T-helper 1 cell (primary cell): ENCODE measurements at regions not wholly inside any gene's neighbourhood (a gene's known extent, or its start where the extent isn't known, plus 50 kb on each side); places are given as distances from the start of the nearest gene placed in this dataset.

Experiments used
- DNase-seq, 5 donors: peaks; one replicate each; pipeline ENCODE4 v3.0.0-alpha.2; 2012 to 2020

DNA sequence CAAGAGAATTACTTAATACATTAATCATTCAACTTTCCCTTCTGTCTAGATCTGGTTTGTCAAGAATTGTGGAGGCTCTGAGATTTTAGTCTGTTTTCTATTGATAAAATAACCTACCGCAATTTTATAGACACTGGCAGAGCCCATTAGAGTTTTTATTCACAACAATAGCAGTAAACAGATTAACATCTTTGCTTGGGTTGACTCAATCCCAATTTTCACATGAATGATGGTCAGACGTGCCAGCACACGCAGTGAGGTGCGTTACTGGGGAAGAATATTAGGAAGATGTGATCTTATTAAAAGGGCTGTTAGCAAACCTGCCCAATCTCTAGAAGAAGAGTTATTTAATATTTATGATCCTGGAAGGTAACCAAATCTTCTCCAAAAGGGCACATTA, 736.6 kb downstream of the MRPL39 start:
- DNase-seq = no peak

DNA sequence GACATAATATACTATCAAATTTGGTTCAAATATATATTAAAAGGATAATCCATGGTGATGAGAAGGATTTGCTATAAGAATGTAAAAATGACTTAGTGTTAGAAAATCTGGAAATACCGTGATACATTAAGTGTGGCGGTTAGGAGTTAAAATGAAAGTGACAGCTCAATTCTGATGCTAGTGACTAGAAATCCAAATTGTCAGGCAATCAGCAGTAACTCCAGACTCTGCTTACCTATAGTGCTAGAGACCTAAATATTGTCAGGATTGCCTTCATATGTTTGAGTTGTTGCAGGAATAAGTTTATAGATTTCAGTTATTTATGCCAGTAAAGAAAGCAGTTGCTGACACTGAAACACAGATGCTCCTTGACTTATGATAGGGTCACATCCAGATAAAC, 737.4 kb downstream of the MRPL39 start:
- DNase-seq = no peak

DNA sequence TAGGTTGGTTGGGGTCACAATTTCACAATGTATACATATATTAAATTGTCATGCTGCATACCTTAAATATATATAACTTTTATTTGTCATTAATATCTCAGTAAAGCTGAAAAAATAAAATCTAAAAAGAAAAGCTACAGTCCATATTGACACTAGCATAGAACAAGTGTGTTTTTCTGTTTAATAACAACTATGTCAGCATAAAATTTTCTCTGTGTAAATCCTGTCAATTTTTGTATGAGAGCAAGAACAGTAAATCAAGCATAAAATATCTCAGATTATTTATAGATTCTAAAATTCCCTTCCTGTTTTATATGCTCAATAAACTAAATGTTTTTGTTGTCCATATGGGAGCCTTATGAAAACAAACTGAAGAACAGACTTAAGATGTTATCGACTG, 739.2 kb downstream of the MRPL39 start:
- no peak for DNase-seq

DNA sequence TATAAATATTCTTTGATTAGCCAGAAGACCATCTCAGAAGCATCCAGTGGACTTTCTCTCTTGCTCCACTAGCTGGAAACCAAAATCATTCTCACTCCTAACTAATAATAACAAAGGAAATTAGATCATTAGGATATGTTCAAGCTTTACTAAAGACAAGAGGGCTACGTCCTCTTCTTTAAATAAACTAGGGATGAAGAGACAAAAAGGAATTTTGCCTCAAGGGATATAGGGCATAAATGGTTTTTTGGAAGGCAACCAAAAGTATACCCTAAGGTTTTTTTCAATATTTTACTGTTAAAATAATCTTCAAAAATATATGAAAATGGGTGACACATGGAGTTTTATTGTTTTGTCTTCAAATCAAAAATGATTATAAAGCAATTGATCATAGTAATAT, 745.8 kb downstream of the MRPL39 start:
- DNase-seq = no peak

DNA sequence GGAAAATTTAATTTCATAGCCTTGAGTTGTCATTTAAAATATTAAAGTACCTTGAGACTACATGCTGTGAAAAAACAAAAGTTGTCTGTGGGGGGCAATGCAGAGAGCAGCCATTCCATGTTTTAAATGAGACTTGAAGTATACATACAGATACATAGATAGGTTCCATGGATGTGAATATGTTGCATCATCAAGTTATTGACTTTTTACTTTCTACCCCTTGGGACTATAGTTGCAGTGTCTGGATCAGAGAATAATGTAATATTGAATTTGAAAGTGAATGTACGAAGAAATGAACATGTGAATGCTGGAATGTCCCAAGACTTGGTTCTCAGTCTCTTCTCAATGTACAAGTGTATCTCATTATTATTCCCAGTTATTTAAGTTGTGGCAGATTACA, 751.0 kb downstream of the MRPL39 start:
- DNase-seq = no peak

DNA sequence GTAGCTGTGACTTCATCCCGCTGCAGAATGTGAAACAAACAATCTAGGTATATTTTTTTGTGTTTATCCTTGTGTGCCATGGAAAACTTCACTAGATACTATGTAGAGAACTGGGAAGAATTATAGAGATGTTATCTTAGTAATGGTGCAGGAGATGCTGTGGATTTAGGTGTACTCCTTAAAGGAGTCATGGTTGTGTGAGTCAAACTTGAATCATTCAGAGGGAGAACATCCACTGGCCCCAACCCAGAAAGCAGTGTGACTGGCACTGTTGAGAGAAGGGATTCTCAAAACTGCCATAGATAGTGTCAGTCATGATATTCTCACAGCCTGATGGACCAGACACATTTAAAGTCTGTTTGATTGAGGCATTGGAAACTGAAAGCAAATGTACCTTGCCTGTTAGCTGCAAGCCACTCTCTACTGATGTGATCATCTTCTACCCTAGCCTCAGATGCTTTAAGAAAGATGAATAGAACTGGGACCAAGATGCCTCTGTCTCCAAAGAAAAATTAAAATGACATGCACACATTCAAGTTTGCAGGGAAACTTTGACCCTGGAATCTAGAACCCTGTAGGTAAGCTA, 754.6 kb downstream of the MRPL39 start:
- DNase-seq = no peak

DNA sequence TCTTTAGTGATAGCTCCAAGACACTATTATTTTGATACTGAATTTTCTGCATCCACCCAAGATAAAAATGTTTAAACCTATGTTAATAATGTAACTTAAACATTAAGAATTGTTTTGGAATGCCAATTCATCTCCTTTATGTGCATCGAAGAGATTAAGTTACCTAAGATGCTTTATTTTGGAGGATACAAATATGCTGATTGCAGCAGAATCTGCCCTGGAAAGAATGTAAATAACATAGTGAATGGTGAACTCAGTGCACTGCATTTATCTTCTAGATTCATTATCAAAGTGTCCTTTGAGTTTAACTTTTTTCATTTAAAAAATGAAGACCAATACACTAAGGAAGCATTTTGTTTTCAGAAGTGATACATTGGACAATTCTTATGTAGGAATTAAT, 757.2 kb downstream of the MRPL39 start:
- no peak for DNase-seq

DNA sequence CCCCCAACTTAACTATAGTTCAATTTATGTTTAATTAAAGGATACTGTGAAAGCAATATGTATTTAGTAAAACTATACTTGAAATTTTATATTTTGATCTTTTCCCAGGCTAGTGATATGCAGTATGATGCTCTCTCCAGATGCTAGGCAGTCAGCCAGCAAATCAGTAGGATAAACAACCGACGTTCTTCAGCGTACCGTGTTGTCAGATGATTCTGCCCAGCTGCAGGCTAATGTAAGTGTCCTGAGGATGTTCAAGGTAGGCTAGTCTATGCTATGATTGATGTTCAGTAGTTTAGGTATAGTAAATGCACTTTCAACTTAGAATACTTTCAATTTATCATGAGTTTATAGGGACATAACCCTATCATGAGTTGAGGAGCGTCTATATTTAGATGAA, 762.6 kb downstream of the MRPL39 start:
- DNase-seq = no peak

DNA sequence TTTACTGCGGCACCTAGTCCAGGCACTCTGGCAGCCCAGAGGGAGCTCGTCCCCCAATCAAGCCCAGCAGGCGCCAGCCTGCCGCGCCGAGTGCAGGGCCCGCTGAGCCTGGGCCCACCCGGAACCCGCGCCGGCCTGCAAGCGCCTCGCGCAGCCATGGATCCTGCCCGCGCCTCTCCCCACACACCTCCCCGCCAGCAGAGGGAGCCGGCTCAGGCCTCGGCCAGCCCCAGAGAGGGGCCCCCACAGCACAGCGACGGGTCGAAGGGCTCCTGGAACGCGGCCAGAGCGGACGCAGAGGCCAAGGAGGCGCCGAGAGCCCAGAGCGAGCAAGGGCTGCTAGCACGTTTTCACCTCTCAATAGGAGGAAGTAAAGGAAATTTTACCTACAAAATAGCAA, 767.0 kb downstream of the MRPL39 start:
- DNase-seq = no peak

DNA sequence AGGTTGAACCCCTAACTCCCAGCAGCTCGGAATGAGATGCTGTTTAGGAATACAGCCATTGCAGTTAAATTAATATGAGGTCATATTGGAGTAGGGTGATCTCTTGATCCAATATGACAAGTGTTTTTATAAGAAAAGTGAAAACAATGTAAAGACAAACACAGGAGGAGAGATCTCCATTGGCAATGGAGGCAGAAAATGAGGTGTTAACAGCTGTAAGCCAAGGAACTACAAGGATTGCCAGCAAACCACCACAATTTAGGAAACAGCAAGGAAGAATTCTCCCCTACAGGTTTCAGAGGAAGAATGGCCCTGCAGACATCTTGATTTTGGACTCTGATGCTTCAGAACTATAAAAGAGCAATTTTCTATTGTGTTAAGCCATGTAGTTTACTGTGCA, 774.3 kb downstream of the MRPL39 start:
- no peak for DNase-seq

DNA sequence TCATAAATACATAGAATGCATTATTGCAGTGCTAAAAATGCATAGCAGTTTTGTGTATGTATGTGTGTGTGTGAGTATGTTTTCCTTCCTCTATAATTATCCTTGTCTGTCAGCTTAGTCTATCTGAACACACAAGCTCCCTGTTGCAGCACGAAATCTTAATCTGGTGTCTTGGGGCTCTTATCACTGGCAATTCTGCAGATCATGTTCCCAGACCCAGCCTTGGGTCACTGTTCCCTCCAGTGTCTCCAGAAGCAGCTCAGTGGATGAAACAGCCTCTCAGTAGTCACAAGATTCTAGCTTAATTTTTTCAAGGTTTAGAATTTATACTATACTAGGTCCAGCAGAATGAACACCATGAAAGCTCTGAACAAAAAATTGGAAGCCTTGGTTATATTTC, 777.9 kb downstream of the MRPL39 start:
- DNase-seq = no peak

DNA sequence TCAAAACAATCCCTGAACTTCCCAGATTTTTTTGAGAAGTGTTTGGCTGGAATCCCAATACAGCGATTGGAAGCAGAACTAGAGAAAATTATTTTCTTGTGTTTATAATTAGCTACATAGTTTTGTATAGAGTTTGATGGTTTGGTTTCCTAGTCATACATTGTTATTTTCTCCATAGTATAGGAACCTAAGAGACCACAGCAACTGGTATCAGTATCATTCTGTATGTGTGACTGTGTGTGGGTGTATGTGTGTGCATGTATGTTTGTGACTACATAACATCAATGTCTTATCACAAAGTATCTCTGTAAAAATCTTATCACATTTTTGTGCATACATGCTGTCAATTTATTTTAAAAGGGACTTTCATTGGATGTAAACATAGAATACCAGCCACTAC, 780.5 kb downstream of the MRPL39 start:
- DNase-seq = no peak

DNA sequence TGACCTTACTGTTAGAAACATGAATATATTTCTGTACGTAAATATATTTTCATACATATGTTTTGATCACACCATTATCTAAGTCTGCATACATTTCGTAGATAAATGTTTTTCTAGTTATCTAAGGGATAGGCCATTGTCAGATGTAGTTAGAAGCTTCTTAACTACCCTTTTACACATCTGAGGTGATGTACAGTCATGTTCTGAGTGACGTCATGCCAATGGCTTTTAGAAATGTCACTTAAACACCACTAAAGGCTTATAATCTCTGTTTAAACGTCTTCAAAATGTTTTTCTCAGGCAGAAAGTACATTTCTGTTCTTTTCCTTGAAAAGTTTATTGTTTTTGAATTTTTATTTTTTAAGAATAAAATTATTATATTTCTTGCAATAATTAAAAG, 781.9 kb downstream of the MRPL39 start:
- no peak for DNase-seq

DNA sequence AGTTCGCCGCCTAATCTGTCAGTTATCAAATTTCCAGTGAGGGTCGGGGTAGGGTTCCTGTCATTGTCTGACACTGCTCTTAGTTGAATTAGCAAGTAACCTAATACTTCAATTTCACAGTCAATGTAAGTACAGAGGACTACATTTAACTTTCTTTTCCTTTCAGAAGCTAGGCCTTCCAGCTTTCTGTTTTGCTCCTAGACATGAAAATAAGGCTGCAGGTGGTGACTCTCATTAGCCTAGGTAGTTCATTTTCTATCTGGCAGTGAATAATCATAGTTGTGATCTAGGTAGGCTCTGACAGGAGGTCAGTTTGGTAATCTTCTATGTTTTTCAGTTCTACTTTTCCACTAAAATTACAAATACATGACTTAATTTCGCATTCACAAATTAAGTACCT, 783.1 kb downstream of the MRPL39 start:
- DNase-seq = no peak

DNA sequence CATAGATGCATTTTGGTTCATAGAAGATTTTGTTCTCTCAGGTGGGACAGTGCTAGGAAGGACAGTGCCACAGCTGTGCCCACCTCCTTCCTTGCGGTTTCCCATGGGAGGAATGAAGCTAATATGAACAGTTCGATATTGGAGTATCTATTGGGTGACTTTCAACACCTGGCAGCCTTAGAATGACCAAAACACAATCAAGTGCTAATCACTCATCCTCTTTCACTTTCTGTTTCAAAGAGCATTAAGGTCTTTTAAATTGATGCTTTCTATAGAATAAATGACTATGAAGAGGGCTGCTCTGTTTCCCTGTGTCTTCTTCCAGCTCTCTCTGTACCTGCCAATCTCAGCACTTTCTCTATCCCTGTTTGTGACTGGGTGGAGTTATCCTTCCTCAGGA, 784.0 kb downstream of the MRPL39 start:
- no peak for DNase-seq

DNA sequence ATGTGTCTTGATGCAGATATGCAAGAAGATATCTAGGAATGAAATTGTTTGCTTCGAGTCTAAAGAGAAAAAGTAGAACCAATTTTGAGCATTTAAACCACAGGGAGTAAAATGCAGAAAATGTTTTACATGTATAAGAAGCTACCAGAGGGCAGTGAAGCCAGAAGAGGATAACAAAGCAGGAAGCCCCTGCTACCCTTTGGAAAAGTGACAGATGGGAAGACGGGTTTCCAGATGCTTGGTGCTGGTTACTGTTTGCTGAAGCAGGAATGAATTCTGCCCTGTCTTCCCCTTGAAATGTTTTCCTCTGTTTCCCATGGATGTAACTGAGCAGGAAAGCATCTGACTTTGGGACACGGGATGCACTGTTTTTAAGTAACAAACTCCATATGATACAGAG, 822.2 kb downstream of the MRPL39 start:
- DNase-seq = no peak

DNA sequence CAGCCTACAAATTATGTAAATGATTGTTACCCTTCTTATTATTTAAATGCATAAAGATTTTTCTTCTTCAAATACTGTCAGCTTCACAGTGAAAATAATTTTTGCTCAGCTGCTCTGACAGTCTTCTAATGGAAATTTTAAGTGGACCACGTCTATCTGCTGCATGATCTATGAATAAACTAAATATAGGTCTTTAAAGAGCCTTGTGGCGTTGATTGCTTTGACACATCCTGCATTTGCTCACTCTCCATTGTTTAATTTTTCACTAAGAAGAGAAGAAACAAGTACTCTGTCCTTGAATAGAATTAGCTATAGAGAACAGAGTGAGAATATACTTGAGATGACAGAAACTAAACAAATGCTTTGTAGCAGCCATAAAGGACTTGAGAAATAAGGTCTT, 826.1 kb downstream of the MRPL39 start:
- no peak for DNase-seq

DNA sequence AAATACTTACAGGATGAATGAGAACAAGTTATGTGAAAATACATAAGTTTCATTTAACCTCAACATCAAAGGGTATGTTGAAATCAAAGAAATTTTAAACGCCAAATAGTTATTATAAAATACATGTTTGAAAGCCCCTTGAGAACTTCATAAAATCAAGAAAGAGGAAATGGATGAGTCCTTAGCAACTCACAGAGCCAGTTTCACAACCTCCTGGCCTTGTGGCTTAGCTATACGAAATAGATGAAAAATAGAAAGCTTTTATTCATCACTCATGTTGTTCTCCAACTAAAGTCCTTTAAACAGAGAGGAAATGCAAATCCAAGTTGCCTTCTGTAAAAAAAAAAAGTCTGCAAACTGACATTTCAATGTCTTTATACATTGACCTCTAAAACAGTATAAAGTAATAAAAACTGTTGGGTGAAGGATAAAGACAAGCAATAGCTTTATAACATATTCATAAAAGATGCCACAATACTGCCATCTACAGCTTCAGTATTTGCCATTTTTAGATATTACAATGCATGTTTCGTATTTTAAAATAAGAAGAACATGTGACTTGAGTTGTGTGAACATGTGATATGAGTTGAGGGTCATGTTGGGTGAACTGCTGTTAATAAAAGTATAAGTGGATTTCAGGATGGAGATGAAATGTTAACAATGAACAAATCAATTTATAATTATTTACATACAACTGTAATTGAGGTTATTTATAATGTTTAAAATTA, 847.8 kb downstream of the MRPL39 start:
- DNase-seq = no peak

DNA sequence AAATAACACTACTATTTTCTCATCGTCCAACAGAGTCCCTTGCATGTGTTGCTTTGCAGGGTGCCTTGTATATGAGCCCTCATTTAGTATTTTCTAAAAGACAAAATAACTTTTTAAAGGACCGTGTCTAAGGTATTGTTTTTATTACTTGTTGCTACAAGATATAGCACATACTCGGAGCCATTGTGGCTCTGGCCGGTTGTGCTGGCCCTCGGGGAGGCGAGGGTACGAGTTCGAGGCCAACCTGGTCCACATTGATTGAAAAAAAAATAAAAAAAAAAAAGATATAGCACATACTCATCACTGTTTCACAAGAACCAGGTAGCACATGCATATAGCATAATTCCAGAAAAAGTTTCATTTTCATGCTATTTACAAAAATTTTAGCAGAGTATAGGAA, 869.2 kb downstream of the MRPL39 start:
- no peak for DNase-seq

DNA sequence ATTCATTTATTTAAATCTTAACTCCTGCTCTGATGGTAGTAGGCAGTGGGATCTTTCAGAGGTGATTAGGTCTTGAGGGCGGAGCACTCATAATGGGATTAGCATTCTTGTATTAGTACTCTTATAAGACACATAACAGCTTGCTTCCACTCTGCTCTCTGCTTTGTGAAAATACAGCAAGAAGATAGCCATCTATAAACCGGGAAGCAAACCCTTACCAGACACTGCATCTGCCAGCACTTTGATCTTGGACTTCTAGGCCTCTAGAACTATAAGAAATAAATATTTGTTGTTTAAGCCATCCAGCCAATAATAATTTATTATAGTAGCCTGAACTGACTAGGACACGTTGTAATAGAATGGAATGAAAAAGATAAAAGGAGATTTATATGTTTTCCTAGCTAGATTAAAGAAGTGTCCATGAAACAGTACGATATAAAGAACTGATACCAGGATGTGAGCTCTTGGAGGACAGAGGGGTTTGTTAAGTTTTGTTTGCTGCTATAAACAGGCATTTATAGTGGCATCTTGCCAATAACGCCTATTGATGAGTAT, 869.9 kb downstream of the MRPL39 start:
- no peak for DNase-seq

DNA sequence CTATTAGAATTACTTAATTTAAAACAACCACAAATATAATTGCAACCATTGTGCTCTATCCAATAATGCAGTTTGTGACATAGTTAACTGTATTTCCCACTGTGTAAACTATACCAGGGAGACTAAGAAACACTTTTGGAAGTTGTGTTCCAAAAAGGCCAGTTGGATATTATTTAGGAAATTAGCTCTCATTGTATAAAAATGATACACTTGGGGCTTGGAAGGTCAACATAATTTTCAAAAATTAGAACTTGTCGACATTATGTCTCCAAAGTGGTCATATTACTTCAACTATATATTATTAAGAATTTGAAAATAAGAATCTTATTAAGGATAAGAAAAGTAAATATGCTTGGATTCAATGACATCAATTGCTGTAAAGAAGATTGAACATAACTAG, 876.6 kb downstream of the MRPL39 start:
- no peak for DNase-seq

DNA sequence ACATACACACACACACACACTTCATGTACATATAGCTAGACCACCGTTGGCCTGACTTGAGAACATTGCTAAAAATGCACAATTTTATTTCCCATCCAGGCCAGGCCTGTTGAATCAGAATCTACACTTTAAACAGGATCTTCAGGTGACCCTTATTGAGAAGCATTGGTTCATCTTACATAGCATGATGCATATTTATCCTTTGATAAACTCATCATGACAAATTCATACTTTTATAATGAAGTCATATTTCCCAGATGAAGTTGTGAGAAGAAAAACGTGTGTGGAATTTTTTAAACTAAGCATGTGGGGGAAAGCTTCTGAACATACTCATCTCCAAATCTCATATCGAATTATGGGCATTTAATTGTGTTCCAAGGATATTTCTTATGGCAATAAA, 877.7 kb downstream of the MRPL39 start:
- DNase-seq = no peak

DNA sequence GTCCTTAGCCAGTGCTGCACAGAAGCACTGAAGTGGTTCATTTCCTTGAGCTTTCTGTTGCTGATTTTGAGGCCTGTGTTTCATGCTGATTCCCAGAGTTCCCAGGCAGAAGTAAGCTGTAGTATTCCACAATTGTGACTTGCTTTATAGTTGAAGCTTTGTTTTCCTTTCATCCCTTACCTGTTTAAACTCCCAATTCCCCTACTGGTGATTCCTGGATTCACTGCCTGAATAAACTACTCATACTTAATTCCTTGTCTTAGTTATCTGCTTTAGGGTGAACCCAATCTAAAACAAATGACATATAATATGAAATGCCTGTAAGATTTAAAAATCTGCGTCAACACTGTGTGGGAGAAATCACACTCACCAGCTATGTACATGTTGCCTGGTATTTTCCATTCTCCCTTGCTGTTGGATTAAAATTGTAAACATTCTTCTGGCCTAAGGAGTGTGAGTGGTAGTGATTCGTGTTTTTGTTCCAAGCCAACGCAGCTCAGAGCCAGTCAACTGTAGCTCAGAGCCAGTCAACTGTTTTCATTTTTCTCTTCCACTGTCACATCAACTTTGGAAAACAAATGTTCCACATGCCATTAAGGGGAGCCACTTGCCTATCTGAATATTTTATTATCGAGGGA, 879.4 kb downstream of the MRPL39 start:
- DNase-seq = no peak

DNA sequence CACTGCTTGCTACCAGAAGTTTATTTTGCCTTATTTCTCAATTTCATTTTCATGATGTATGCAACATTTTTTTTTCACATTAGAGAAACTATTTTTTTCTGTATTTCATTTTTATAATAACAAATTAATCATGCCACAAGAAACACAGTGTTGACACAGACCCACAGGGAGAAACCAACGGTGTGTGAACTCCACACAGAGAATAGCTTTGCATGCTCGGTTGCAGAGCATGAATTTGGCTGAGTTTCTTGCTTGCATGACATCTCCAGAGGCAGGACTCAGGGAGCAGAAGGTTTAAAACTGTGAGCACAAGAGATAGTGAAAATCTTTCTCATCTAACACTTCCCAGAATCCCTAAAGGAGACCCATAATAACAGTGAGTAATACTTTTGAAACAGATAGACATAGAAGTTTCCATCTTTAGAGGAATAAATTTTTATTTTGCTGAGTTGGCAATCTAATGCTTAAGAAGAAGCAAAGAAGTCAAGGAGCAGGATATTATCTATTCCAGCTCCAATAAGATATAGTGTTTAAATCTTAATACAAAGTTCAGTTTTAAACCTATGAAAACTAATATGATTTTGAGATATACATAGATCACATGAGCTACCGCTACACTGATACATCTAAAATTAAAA, 890.9 kb downstream of the MRPL39 start:
- no peak for DNase-seq
